DMS114 treated with DMSO at 0.1 percent for 48 hours (cell line): ENCODE measurements at regions not wholly inside any gene's neighbourhood (a gene's known extent, or its start where the extent isn't known, plus 50 kb on each side); places are given as distances from the start of the nearest gene placed in this dataset.

ENCODE experiments used
- DNase-seq: peaks from one replicate; lab custom pipeline; 2025; ENCODE audit not compliant: unreplicated experiment; lab: John Stamatoyannopoulos, UW

- DNase-seq: no peak
These were observed 91.3 kb upstream of the RPL34 start for GRCh38 chr4:108529102-108529501.

- DNase-seq: no peak
These were observed 92.7 kb upstream of the RPL34 start for GRCh38 chr4:108527723-108528122.

- DNase-seq: no peak
These were observed 99.6 kb upstream of the RPL34 start for GRCh38 chr4:108520807-108521206.

GRCh38 chr4:108519911-108520601 is 100.3 kb upstream of the RPL34 start:
- no peak for DNase-seq

- DNase-seq: no peak
These were observed 101.1 kb upstream of the RPL34 start for GRCh38 chr4:108519208-108519833.

- peak; percentile 5 for DNase-seq
These were observed 107.5 kb upstream of the RPL34 start for GRCh38 chr4:108512615-108513505.

- DNase-seq: no peak
These were observed 108.8 kb upstream of the RPL34 start for GRCh38 chr4:108511618-108512017.

- no peak for DNase-seq
These were observed 118.0 kb upstream of the RPL34 start for GRCh38 chr4:108502356-108502755.

- DNase-seq: no peak
These were observed 121.5 kb upstream of the RPL34 start for GRCh38 chr4:108498925-108499324.

- no peak for DNase-seq
These were observed 126.8 kb upstream of the RPL34 start for GRCh38 chr4:108493596-108493931.

- DNase-seq: no peak
These were observed 127.4 kb upstream of the RPL34 start for GRCh38 chr4:108492816-108493595.

- DNase-seq: no peak
These were observed 131.5 kb upstream of the RPL34 start for GRCh38 chr4:108488865-108489264.

- DNase-seq: no peak
These were observed 134.3 kb upstream of the RPL34 start for GRCh38 chr4:108486046-108486445.

- DNase-seq: no peak
These were observed 136.2 kb upstream of the RPL34 start for GRCh38 chr4:108484187-108484586.

GRCh38 chr4:108483650-108484049 is 136.7 kb upstream of the RPL34 start:
- no peak for DNase-seq

- DNase-seq: no peak
These were observed 137.3 kb upstream of the RPL34 start for GRCh38 chr4:108483079-108483478.

- DNase-seq: no peak
These were observed 139.5 kb upstream of the RPL34 start for GRCh38 chr4:108480881-108481280.

GRCh38 chr4:108477527-108478108 is 142.8 kb upstream of the RPL34 start:
- no peak for DNase-seq

- no peak for DNase-seq
These were observed 147.1 kb upstream of the RPL34 start for GRCh38 chr4:108473163-108473720.
